T-cell (primary cell): ENCODE measurements at regions not wholly inside any gene's neighbourhood (a gene's known extent, or its start where the extent isn't known, plus 50 kb on each side); places are given as distances from the start of the nearest gene placed in this dataset.
A peak's percentile ranks its signal among the peaks of the same experiment; 100 is the strongest.

Experiments
- ATAC-seq, 4 experiments: fragments of 200-7000 bp in 3 of 4; fragments of 150-1000 bp in 1 of 4; cut with Tn5 transposase; replicated peaks in 1 of 4; 1 replicate in 3 of 4; 2 replicates in 1 of 4; pipeline ENCODE4 v1.10.0; 2021; ENCODE audit warnings: moderate library complexity in 3 of 4, mild to moderate bottlenecking in 2 of 4, moderate number of reproducible peaks in 1 of 4
- CTCF ChIA-PET, 2 donors: fragments of 300-600 bp; sonication (Branson Sonifier 250); formaldehyde crosslinking; loops; one replicate each; lab custom pipeline; 2022; ENCODE audit warnings: antibody characterized with exemption in 2 of 2; lab: Charles Lee
- POLR2A ChIA-PET, 2 donors: fragments of 300-600 bp; sonication (Branson Sonifier 250); formaldehyde crosslinking; loops; one replicate each; lab custom pipeline; 2022; ENCODE audit warnings: antibody characterized with exemption in 2 of 2; lab: Charles Lee
- DNase-seq, 35 experiments: peaks; one replicate each; pipeline versions ENCODE4 v3.0.0 to v3.0.0-alpha.2; 2013 to 2023
- H3K27ac ChIP-seq: one replicate; pipeline ENCODE4 v1.5.1; 2013; ENCODE audit warnings: low read length
- H3K27me3 ChIP-seq, 2 experiments: replicated peaks in 1 of 2; 1 replicate in 1 of 2; 2 replicates in 1 of 2; pipeline versions ENCODE4 v1.6.1 to v1.7.0; 2013; ENCODE audit warnings: low read length in 1 of 2, mixed read lengths in 1 of 2; ENCODE audit not compliant: control insufficient read depth in 2 of 2, insufficient read depth in 2 of 2; ENCODE audit errors: extremely low read depth in 1 of 2
- H3K36me3 ChIP-seq, 2 donors: 1 replicate in 1 of 2; 2 replicates in 1 of 2; pipeline versions ENCODE4 v1.6.1 to v1.7.0; 2013; ENCODE audit warnings: low read length in 1 of 2; ENCODE audit not compliant: control insufficient read depth in 2 of 2, insufficient read depth in 1 of 2; ENCODE audit errors: extremely low read depth in 1 of 2
- H3K4me1 ChIP-seq, 2 experiments: 1 replicate in 1 of 2; 2 replicates in 1 of 2; pipeline versions ENCODE4 v1.6.1 to v1.7.0; 2013; ENCODE audit warnings: low read length in 2 of 2, mixed read lengths in 1 of 2; ENCODE audit not compliant: insufficient read depth in 2 of 2, control insufficient read depth in 1 of 2; ENCODE audit errors: extremely low read depth in 1 of 2
- H3K4me3 ChIP-seq, 2 donors: 1 replicate in 1 of 2; 2 replicates in 1 of 2; pipeline versions ENCODE4 v1.5.1 to v1.7.0; 2013; ENCODE audit warnings: mild to moderate bottlenecking in 2 of 2, low read length in 1 of 2, moderate library complexity in 1 of 2; ENCODE audit not compliant: control insufficient read depth in 1 of 2; ENCODE audit errors: extremely low read depth in 1 of 2
- H3K9me3 ChIP-seq: 2 replicates; pipeline ENCODE4 v1.7.0; 2013
- H3K27ac Mint-ChIP-seq, 2 donors: one replicate each; pipeline ENCODE4 v1.8.0; 2020 to 2021; ENCODE audit warnings: mild to moderate bottlenecking in 2 of 2, mixed read lengths in 2 of 2
- H3K27me3 Mint-ChIP-seq, 2 donors: one replicate each; pipeline ENCODE4 v1.8.0; 2021 to 2022; ENCODE audit warnings: mixed read lengths in 2 of 2
- H3K36me3 Mint-ChIP-seq: one replicate; pipeline ENCODE4 v1.8.0; 2021; ENCODE audit warnings: mixed read lengths
- H3K4me1 Mint-ChIP-seq, 3 donors: one replicate each; pipeline ENCODE4 v1.8.0; 2020 to 2022; ENCODE audit warnings: mixed read lengths in 3 of 3, mild to moderate bottlenecking in 1 of 3
- H3K4me3 Mint-ChIP-seq, 3 donors: one replicate each; pipeline ENCODE4 v1.8.0; 2020 to 2022; ENCODE audit warnings: mild to moderate bottlenecking in 3 of 3, mixed read lengths in 3 of 3, moderate library complexity in 3 of 3
- H3K9me3 Mint-ChIP-seq, 3 donors: one replicate each; pipeline ENCODE4 v1.8.0; 2020 to 2022; ENCODE audit warnings: mixed read lengths in 3 of 3
- WGBS: methylation state at CpG from one replicate; pipeline ENCODE4 v1.1.5; 2013; ENCODE audit warnings: missing lambda C conversion rate; ENCODE audit not compliant: insufficient coverage; 5-methylcytosine and 5-hydroxymethylcytosine counted together

DNA sequence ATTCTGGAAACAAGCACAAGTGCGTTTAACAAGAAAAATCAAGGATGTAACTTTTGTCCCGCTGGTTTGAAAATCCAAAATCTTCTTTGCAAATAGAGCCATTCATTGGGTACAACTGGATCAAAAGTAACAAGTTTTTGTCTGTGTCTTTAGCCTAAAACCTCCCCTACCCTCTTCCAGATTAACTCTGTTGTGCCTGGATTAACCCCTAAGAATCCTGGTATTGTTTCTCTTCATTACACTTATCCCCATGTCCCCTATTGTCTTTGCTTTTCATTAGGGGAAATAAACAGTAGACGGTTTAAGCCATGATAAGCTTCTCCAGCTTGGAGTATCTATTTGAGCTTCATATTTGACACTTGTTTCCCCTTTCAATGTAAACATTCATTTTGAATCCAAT is 242.1 kb upstream of the ARGLU1 start:
- ChIA-PET POLR2A (no interaction called here), CTCF (no interaction called here)
- Histone ChIP-seq H3K4me1 (no peaks in the 10 kb centered on the region), H3K36me3 (no peaks in the 10 kb centered on the region), H3K27ac (no peak overlapping the region), H3K4me3 (no peak overlapping the region), H3K27me3 (no peaks in the 10 kb centered on the region), H3K9me3 (no peaks in the 10 kb centered on the region)
- DNase-seq (no peak), ATAC-seq (no peak)
- no peaks in the 10 kb centered on the region for H3K4me1 Mint-ChIP-seq
- H3K9me3 Mint-ChIP-seq: no peaks in the 10 kb centered on the region
- 100% methylated on average over 1 of the region's 3 CpGs for WGBS
- H3K27me3 Mint-ChIP-seq: peaks cover 0 to 6% of the 10 kb centered on the region in 2 donors
- no peaks in the 10 kb centered on the region for H3K36me3 Mint-ChIP-seq
- no peak overlapping the region for H3K4me3 Mint-ChIP-seq
- no peak overlapping the region for H3K27ac Mint-ChIP-seq

GRCh38 chr13:106804991-106805390 is 237.1 kb upstream of the ARGLU1 start:
- ATAC-seq (no peak), DNase-seq (no peak)
- Mint-ChIP-seq H3K36me3 (no peaks in the 10 kb centered on the region), H3K27me3 (peaks cover 0 to 3% of the 10 kb centered on the region in 2 donors), H3K9me3 (no peaks in the 10 kb centered on the region), H3K27ac (no peak overlapping the region), H3K4me1 (no peaks in the 10 kb centered on the region), H3K4me3 (no peak overlapping the region)
- WGBS: no CpG with 5 or more reads among the region's 3 CpGs
- ChIA-PET CTCF (no interaction called here), POLR2A (no interaction called here)
- no peaks in the 10 kb centered on the region for H3K36me3 ChIP-seq
- no peak overlapping the region for H3K4me3 ChIP-seq
- no peaks in the 10 kb centered on the region for H3K9me3 ChIP-seq
- no peak overlapping the region for H3K27ac ChIP-seq
- no peaks in the 10 kb centered on the region for H3K4me1 ChIP-seq
- H3K27me3 ChIP-seq: peaks cover 0 to under 1% of the 10 kb centered on the region in 2 experiments

DNA sequence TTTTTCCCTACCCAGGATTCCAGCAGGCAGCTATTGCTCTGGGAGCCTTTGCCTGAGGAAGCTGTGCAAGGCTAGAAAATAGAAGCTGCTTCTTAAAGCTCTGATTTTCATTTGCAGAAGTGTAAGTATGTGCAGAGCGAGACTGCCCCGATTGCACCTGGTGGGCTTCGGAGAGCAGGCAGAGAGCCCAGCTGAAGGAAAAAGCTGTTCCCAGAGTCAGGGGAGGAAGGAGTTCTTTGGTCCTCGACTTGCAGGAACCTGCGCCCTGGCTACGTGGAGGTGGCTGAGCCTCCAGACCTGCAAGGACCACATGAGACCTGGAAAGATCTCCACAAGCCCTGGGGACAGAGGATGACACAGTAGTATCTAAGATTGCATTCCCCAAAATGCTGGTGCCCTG is 235.0 kb upstream of the ARGLU1 start:
- Mint-ChIP-seq H3K36me3 (no peaks in the 10 kb centered on the region), H3K9me3 (no peaks in the 10 kb centered on the region), H3K27ac (no peak overlapping the region), H3K4me1 (no peaks in the 10 kb centered on the region), H3K27me3 (peaks cover 3 to 5% of the 10 kb centered on the region in 2 donors), H3K4me3 (no peak overlapping the region)
- ATAC-seq (no peak), DNase-seq (no peak)
- Histone ChIP-seq H3K27ac (no peak overlapping the region), H3K4me3 (no peak overlapping the region), H3K36me3 (no peaks in the 10 kb centered on the region), H3K9me3 (no peaks in the 10 kb centered on the region), H3K27me3 (peaks cover 0 to 2% of the 10 kb centered on the region in 2 experiments), H3K4me1 (no peaks in the 10 kb centered on the region)
- ChIA-PET CTCF (no interaction called here), POLR2A (no interaction called here)
- WGBS: 89% methylated on average over 6 of the region's 6 CpGs

DNA sequence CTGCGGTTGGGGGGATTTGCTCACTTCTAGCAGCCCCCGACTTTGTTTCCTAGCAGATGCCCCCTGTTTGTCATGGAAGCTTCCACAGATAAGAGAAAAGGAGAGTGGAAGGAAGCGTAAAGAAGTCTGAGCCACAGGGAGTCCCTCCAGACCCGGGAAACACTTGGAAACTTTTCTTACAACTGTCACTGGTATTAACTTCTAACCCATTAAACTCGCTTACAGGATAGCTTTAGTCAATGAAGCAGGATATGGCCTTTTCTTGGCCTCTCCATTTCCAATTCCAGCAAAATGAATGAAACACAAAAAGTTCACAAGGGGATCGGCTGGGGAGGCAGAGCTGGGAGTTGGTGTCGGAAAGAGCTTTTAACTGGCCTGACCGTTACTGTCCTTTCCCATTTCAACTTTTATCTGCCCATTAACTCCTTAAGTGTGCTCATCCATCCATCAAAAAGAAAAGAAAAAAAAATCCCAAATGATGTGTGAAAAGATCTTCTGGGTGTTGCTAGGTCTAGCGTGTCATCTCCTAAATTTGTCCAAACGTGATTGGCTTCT is 231.9 kb upstream of the ARGLU1 start:
- no CpG with 5 or more reads among the region's 10 CpGs for WGBS
- Histone ChIP-seq H3K27me3 (peaks cover 0 to 2% of the 10 kb centered on the region in 2 experiments), H3K9me3 (no peaks in the 10 kb centered on the region), H3K36me3 (no peaks in the 10 kb centered on the region), H3K4me1 (no peaks in the 10 kb centered on the region), H3K27ac (no peak overlapping the region), H3K4me3 (no peak overlapping the region)
- Mint-ChIP-seq H3K4me3 (no peak overlapping the region), H3K36me3 (no peaks in the 10 kb centered on the region), H3K27me3 (peaks cover 0 to 7% of the 10 kb centered on the region in 2 donors), H3K4me1 (peaks cover 0 to 12% (median 7%) of the 10 kb centered on the region in 3 donors), H3K27ac (no peak overlapping the region), H3K9me3 (peaks cover 0 to 3% (median 0%) of the 10 kb centered on the region in 3 donors)
- DNase-seq: no peak
- ATAC-seq: no peak
- CTCF ChIA-PET: no interaction called here
- POLR2A ChIA-PET: no interaction called here

- H3K4me3 Mint-ChIP-seq: peak overlapping the region in 1 of 3 donors; percentile 66
- CTCF ChIA-PET: no interaction called here
- POLR2A ChIA-PET: no interaction called here
Observed at GRCh38 chr13:106797081-106797640, 229.2 kb upstream of the ARGLU1 start.

GRCh38 chr13:106796280-106797047 is 228.5 kb upstream of the ARGLU1 start:
- H3K4me3 Mint-ChIP-seq: peak overlapping the region; percentile 50 to 66 (median 52)

More at GRCh38 chr13:106797081-106797640, 229.2 kb upstream of the ARGLU1 start:
- no peaks in the 10 kb centered on the region for H3K4me1 ChIP-seq
- peaks cover 0 to 3% (median 0%) of the 10 kb centered on the region in 3 donors for H3K9me3 Mint-ChIP-seq
- ATAC-seq: no peak
- H3K4me1 Mint-ChIP-seq: peaks cover 0 to 12% (median 7%) of the 10 kb centered on the region in 3 donors
- no peaks in the 10 kb centered on the region for H3K9me3 ChIP-seq
- 40% methylated on average over 1 of the region's 9 CpGs for WGBS
- no peaks in the 10 kb centered on the region for H3K36me3 Mint-ChIP-seq
- DNase-seq: no peak
- H3K27me3 Mint-ChIP-seq: peaks cover 0 to 7% of the 10 kb centered on the region in 2 donors
- no peak overlapping the region for H3K27ac Mint-ChIP-seq
- no peaks in the 10 kb centered on the region for H3K36me3 ChIP-seq
- H3K4me3 ChIP-seq: no peak overlapping the region
- H3K27ac ChIP-seq: no peak overlapping the region
- peaks cover 0 to 5% of the 10 kb centered on the region in 2 experiments for H3K27me3 ChIP-seq

More at GRCh38 chr13:106796280-106797047, 228.5 kb upstream of the ARGLU1 start:
- no peak overlapping the region for H3K27ac ChIP-seq
- peaks cover 0 to 3% (median 0%) of the 10 kb centered on the region in 3 donors for H3K9me3 Mint-ChIP-seq
- ATAC-seq (no peak), DNase-seq (no peak)
- CTCF ChIA-PET: no interaction called here
- H3K36me3 Mint-ChIP-seq: no peaks in the 10 kb centered on the region
- H3K4me1 Mint-ChIP-seq: peaks cover 0 to 12% (median 7%) of the 10 kb centered on the region in 3 donors
- no peak overlapping the region for H3K27ac Mint-ChIP-seq
- no peaks in the 10 kb centered on the region for H3K4me1 ChIP-seq
- H3K27me3 Mint-ChIP-seq: peaks cover 0 to 7% of the 10 kb centered on the region in 2 donors
- POLR2A ChIA-PET: no interaction called here
- no peak overlapping the region for H3K4me3 ChIP-seq
- H3K27me3 ChIP-seq: peaks cover 0 to 5% of the 10 kb centered on the region in 2 experiments
- H3K9me3 ChIP-seq: no peaks in the 10 kb centered on the region
- 67% methylated on average over 2 of the region's 16 CpGs for whole genome bisulfite sequencing
- H3K36me3 ChIP-seq: no peaks in the 10 kb centered on the region
